ENCODE measurements at regions not wholly inside any gene's neighbourhood (a gene's known extent, or its start where the extent isn't known, plus 50 kb on each side); places are given as distances from the start of the nearest gene placed in this dataset.

GRCh38 chr15:23750179-23750578 lies 63.1 kb upstream of the NDN start:
- no peaks in the 10 kb centered on the region for H3K27me3 ChIP-seq
- TF ChIP-seq POLR2A (IDR thresholded peaks at IDR 0.05) (no peak), POLR2AphosphoS5 (IDR thresholded peaks at IDR 0.05) (no peak)
- TF ChIP-seq, protein P1, sequence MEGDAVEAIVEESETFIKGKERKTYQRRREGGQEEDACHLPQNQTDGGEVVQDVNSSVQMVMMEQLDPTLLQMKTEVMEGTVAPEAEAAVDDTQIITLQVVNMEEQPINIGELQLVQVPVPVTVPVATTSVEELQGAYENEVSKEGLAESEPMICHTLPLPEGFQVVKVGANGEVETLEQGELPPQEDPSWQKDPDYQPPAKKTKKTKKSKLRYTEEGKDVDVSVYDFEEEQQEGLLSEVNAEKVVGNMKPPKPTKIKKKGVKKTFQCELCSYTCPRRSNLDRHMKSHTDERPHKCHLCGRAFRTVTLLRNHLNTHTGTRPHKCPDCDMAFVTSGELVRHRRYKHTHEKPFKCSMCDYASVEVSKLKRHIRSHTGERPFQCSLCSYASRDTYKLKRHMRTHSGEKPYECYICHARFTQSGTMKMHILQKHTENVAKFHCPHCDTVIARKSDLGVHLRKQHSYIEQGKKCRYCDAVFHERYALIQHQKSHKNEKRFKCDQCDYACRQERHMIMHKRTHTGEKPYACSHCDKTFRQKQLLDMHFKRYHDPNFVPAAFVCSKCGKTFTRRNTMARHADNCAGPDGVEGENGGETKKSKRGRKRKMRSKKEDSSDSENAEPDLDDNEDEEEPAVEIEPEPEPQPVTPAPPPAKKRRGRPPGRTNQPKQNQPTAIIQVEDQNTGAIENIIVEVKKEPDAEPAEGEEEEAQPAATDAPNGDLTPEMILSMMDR (IDR thresholded peaks at IDR 0.05), result no peak
- H3K9me3 ChIP-seq, result no peaks in the 10 kb centered on the region
- no peaks in the 10 kb centered on the region for H3K4me1 ChIP-seq
- no peak for DNase-seq (ENCODE audit: low spot score in 2 of 2)
- intact Hi-C loops (cut with DNase I; ENCODE audit: low total_unique reads), result no loop called here
- no peaks in the 10 kb centered on the region for H3K36me3 ChIP-seq
- H3K27ac ChIP-seq, result no peak overlapping the region
- no peak overlapping the region for H3K4me3 ChIP-seq

DNA sequence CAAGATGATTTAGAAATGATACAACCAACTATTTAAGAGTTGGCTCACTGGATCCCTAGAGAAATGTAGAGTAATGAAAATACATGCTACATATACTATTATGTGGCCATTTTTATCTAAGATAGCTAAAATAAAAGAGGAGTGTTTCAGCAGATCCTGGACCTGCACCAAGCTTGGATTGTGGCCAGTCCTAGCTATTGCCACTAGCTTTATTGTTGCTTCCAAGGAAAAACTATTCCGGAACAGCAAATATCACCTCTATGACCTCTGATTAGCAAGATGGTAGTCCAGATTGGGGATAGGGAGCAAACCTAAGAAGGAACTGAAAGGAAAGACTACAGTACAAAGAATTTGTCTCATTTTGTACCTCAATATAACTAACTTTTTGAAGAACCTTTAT lies 63.7 kb upstream of the NDN start:
- intact Hi-C loops (cut with DNase I; ENCODE audit: low total_unique reads), result no loop called here
- Histone ChIP-seq H3K27ac (no peak overlapping the region), H3K4me1 (no peaks in the 10 kb centered on the region), H3K27me3 (no peaks in the 10 kb centered on the region), H3K9me3 (peaks cover 0 to 5% of the 10 kb centered on the region in 2 donors), H3K4me3 (no peak overlapping the region), H3K36me3 (no peaks in the 10 kb centered on the region)
- TF ChIP-seq POLR2A (IDR thresholded peaks at IDR 0.05) (no peak), POLR2AphosphoS5 (IDR thresholded peaks at IDR 0.05) (no peak)
- TF ChIP-seq, protein P1 (IDR thresholded peaks at IDR 0.05), result no peak
- no peak for DNase-seq (ENCODE audit: low spot score in 2 of 2)

- intact Hi-C loops (cut with DNase I; ENCODE audit: low total_unique reads), result no loop called here
- H3K4me3 ChIP-seq, result no peak overlapping the region
- H3K27ac ChIP-seq, result no peak overlapping the region
- H3K4me1 ChIP-seq, result no peaks in the 10 kb centered on the region
- H3K9me3 ChIP-seq, result peaks cover 0 to 12% of the 10 kb centered on the region in 2 donors
- DNase-seq (ENCODE audit: low spot score in 2 of 2), result no peak
- TF ChIP-seq, protein P1 (IDR thresholded peaks at IDR 0.05), result no peak
- TF ChIP-seq POLR2A (IDR thresholded peaks at IDR 0.05), result no peak
- H3K27me3 ChIP-seq, result no peaks in the 10 kb centered on the region
- H3K36me3 ChIP-seq, result no peaks in the 10 kb centered on the region
Measured at GRCh38 chr15:23753248-23753647, 66.1 kb upstream of the NDN start.

GRCh38 chr15:23758891-23759290 lies 71.8 kb upstream of the NDN start:
- Histone ChIP-seq H3K4me1 (no peaks in the 10 kb centered on the region), H3K27me3 (no peaks in the 10 kb centered on the region), H3K27ac (no peak overlapping the region), H3K36me3 (no peaks in the 10 kb centered on the region), H3K9me3 (peaks cover 0 to 12% of the 10 kb centered on the region in 2 donors), H3K4me3 (no peak overlapping the region)
- TF ChIP-seq, protein P1 (IDR thresholded peaks at IDR 0.05), result no peak
- TF ChIP-seq POLR2A (IDR thresholded peaks at IDR 0.05) (no peak), POLR2AphosphoS5 (IDR thresholded peaks at IDR 0.05) (no peak)
- DNase-seq (ENCODE audit: low spot score in 2 of 2), result no peak
- intact Hi-C loops (cut with DNase I; ENCODE audit: low total_unique reads), result no loop called here

DNA sequence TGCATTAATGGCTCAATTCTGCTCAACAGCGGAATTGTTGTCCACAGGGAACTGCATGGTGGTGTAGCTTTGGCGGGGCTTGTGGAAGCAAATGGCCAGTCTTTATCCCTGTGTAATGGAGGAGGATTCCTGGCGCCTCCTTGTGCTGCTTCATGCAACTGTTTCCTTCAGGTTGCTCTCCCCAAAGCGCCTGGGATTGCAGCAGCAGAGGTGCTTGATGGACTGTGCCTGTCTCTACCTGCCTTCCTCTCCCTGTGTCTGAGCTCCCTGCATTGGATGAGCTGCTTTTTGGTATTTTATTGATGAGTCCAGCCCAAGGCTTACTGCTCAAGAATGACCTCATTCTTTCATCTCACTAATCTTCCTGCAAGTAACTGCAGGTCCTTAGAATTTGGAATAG lies 72.9 kb upstream of the NDN start:
- DNase-seq (ENCODE audit: low spot score in 2 of 2), result no peak
- Histone ChIP-seq H3K9me3 (peaks cover 0 to 12% of the 10 kb centered on the region in 2 donors), H3K27ac (no peak overlapping the region), H3K27me3 (no peaks in the 10 kb centered on the region), H3K4me3 (no peak overlapping the region), H3K4me1 (no peaks in the 10 kb centered on the region), H3K36me3 (no peaks in the 10 kb centered on the region)
- TF ChIP-seq, protein P1 (IDR thresholded peaks at IDR 0.05), result no peak
- no peak for TF ChIP-seq POLR2AphosphoS5 (IDR thresholded peaks at IDR 0.05)
- TF ChIP-seq POLR2A (IDR thresholded peaks at IDR 0.05), result no peak
- intact Hi-C loops (cut with DNase I; ENCODE audit: low total_unique reads), result no loop called here

Data from breast epithelium (tissue), 4 donors.